HPDE6-E6E7 (cell line): ENCODE measurements at regions not wholly inside any gene's neighbourhood (a gene's known extent, or its start where the extent isn't known, plus 50 kb on each side); places are given as distances from the start of the nearest gene placed in this dataset.
"Not testable (repeated sequence)": the region's sequence is repeated elsewhere in the genome, so short reads cannot be mapped to it uniquely, and the experiment has no call there.

ENCODE experiments used
- DNase-seq: peaks from one replicate; pipeline ENCODE4 v3.0.0; 2011; ENCODE audit warnings: missing footprints; ENCODE audit errors: extremely low spot score

DNA sequence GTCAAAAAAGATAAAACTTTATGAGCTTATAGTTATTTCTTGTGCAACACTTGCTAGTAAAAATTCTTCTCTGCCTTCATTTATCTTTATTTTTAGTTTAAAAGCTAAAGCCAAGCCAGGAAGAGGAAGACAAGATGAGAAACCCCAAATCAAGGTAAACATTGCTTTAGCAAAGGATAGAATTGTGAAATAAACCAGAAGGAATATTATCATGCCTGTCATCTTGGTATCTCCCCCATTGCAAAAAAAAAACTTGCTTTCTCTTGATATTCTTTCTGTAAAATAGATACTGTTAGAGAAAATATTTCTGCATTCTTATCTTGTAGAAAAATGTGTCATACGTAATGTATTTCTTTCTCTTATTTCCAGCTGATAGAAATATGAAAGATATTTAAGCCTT, 432.8 kb downstream of the GJA1 start:
- DNase-seq, result no peak

DNA sequence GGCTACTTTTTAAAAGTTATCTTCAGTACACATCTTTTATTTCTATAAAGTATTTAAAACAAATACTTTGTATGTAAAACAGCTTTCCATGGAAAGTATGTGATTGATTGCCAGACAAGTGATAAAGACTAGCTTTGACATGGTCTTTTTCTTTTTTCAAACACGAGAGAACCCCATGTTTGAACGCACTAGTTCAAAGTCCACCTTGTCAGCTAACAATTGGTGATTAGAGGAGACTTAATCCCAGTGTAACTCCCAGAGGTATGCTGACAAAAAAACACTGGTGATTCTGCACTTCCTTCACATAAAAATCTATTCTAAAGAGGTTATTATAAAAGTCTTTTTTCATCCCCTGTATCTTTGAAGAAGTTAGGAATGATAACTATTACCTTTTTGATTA, 438.1 kb downstream of the GJA1 start:
- DNase-seq, result no peak

DNA sequence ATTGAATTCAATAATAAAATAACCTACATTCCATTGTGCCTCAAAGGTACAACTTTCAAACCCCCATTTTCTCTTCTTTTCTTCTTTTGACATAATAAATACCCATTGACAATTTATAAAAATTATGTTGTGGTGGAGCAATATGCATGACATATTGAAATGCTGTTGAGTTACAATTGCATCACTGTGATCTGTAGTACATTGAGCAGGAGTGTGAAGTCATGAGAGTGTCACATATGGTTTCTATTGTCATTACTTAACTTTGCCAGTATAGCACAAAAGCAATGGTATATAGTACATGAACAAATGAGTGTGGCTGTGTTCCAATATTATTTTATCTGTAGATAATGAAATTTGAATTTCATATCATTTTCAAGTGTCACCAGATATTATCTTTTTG, 441.3 kb downstream of the GJA1 start:
- no peak for DNase-seq

DNA sequence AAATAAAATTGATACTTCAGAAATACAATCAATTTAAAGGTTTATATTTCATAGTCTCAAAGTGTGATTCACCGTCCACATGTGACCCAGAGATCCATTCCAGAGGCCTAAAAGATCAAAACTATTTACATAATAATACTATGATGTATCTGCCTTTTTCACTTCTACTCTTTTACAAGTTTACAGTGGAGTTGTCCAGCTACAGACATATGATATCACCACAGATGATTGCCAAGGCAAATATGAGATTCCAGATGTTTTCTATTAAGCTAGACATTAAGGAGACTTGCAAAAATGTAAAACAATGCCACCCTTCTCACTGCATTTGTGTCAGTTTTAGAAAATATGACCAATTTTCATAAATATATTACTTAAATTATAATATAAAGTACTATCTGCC, 443.7 kb downstream of the GJA1 start:
- no peak for DNase-seq

DNA sequence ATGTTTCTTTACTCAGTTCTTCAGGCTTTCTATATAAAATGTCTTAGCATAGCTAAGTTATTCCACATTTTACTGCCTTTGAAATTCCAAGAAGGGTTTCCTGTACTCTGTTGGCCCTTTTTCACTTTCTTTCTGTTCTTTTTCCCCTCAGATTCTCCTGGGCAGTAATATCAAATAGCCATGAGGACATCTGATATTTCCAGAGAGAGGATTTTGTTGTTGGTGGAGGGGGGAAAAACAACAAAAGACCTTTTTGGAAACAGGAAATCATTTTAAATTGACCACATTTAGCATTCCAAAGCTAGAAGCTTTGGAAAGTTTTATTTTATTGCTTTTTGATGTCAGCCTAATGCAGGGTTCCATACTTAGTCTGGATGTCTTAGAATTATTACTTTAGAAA, 445.4 kb downstream of the GJA1 start:
- DNase-seq, result no peak

DNA sequence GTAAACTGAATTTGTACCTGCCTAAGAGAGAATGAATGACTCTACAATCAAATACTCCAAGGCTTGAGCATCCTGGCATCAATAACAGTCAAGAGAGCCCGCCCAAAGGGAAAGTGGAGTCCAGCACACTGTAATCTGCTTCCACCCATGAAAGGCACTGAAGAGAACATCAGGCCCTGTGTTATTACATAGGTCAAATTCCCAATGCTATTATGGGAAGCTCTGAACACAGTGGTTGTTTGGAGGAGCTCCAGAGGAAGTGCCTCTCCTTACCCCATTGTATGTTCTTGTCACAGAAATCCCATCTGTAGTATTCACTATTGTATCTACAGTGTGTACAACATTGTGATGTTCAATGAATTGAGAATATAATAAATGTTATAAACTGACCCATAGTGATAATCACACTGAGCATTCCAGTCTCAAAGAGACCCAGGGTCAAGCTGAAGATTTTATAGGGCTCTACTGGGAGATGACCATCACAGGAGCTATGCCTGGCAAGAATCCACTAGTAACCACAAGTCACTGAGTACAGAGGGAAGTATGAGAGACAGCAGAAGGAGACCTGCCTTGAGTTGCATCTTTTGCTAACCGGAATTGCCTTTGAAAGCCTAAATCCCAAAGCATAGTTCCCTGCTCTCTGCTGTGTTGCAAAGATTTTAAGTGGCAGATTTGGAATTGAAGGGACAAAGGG, 446.7 kb downstream of the GJA1 start:
- no peak for DNase-seq

DNA sequence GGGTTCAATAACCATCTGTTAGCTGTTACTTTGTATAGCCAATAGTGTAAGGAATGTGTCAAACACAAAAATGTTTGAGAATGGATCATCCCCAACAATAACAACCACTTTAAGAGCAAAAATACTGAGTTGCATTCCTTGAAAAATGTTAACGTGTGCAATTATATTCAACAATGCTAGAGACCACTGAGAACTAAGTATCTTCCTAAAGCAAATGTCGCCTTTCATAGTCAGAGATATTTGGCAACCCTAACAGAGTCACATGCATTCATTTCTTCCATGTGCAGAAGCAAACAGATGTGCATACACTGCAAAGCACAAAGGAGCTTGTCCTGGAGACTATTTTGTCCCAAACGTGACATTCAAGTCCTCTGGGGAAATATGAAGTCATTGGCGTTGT, 448.6 kb downstream of the GJA1 start:
- no peak for DNase-seq

DNA sequence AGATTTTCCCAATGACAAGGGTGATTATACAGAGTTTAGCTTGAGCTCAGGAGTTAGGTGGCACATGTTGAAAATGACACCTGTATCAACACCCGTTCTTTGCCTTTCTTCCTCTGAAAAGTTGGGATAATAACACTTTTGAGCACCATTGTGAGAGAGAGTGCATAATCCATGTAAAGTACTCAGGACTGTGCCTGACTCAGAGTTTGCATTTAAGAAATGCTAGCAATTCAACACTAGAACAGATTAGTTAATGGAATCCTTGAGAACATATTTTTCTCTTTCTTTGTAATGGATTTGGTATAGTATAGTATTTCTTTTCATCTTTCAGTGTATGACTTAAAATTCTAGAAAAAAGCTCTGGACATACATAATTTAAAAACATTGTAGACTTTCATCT, 449.2 kb downstream of the GJA1 start:
- DNase-seq, result no peak

DNA sequence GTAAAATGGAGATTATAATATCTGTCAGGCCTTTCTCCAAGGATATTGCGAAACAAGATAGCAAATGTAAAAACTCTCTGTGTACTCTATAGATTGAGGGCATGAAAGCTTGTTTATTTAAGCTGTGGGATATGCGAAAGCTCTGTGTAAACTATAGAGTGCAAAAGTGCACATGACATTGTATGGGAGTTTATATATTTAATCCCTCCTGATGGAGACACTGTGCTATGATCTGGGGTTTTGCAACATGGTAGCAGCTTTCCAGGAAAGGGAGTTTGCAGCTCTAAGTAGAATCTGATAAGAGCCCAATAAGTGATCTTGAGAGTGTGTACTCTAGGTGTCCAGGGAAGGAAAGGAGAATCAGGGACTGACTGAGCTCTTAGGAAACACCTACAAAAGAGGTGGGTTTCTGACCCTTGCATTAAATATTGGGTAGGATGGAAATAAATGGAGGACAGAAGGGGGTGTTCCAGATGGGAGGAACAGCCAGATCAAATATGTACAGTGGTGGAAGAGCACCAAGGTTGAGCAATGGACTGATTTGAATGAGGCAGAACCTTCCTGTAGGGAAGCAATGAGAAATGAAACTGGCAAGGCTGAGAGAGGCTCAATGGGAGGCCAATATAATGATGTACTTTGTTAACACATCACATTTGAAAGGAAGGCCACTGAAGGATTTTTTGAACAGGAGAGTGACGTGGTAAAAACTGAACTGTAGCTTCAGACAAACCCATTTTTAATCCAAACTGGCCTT, 450.1 kb downstream of the GJA1 start:
- DNase-seq, result no peak

DNA sequence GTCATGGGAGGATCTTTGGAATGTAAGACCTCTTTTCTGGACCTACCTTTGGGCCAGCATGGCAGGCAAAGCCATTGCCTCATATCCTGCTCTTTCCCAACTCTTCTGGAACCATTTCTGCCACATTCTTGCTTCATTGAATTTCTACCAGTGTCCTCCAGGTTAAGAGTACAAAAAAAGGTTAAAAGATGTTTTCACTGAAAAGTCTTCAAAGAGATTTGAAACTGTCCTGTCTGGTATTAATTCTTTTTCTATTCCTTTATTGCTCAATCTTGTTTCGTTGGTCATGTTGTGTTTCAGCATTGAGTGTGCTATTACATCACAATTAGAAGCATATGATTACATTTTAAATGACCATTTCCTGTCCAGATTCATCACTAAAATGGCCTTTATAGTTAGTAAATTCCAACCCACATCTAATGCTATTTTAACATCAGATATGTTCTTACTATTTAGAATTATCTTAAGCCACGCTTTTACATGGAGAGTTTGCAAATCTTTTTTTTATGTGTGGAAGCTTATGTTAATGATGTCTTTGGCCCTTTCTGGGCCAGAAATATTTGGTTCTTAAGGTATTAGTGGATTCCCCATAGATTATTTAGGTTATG, 450.9 kb downstream of the GJA1 start:
- DNase-seq, result no peak

DNA sequence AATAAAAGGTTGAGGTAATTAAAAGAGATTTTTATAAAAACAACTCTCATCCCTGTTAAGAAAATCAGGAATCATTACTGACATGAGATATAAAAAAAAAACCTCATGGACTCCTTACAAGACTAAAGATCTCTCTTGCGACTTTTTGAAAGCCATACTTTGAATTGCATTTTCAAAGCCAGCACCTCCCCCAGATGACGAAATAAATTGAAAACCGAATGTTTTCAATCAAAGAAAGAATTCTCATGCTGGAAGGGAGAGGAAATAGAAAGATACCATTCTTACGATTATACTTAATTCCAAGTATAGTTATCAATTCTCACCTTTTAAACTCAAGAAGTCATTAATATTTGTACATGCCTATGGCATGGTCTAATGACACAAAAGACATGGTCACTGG, 452.3 kb downstream of the GJA1 start:
- no peak for DNase-seq

DNA sequence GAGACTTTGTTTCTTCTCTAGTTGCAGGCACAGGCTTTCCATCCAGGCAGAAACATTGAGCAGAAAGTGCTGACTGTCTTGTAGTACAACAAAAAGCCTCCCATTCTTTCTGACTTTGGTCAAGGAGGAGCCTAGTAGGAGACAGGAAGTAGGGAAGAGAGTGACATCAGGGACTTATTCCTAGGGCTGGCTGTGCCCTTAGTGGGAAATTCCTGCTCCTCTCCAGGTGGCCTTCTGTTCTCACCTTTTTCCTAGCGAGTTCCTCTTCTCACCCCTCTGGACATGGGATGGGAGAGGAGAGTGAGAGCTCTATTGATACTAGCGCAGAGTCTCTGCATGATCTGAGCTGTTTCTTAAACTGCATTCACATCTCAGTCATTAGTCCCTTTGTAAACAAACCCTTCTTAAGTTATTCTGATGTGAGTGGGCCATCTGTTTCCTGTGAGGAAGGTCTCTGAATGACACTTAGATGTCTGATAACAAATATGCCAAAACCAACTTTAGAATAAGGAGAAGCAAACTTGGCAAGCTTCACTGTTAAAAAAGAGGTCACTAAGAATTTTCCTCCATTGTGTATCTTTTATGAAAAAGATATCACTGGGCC, 455.0 kb downstream of the GJA1 start:
- DNase-seq, result no peak

DNA sequence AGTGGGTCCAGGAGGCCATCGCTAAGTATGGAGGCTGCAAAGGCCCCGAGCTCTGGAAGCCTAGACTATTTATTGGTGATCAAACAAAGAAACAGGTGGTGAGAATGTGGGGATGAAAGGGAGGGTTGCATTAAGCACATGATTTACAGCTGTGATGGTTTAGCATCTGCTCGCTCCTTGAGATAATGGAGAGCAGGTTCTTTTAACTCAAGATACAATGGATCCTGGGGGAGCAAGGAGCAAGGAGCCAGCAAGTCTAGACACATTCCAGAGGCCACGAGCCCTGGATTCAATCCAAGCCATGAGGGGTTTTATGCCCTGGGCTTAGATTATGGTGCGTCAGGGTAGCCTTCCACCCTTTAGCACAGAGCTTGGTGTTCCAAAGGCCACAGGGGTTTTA, 460.3 kb downstream of the GJA1 start:
- not testable (repeated sequence) for DNase-seq

DNA sequence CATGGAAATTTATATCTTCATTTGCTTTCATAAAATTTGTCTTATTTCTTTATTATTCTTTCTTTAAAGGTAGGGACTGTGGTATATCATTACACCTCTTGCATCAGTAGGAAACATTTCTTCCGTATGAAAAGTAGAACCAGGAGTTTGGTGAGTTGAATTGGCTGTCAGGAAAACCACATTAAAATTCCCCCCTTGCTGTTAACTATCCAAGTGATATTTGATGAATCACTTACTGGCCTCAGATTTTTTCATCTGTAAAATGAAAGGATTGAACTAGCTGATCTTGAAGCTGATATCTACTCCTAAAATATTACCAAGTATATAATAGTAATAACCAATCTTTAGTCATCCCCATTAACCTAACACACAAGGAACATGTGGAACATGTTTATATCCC, 460.9 kb downstream of the GJA1 start:
- DNase-seq, result no peak

DNA sequence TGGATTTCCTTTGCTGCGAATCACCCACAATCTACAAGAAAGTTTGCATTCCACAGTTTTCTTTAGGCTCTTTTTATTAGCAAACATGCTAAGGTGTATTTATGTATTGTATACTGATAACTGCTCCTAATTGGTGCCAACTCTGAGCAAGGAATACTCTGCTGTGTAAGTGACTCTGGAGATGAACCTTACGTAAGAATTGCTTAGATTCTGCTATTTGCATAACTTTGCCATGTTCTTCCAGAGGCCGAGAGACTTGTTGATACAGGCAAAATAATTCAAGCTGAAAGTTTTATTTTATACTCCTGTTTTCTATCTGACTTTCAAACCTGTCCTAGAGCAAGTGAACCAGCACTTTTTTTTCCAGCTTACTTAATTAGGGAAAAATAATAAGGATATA, 461.3 kb downstream of the GJA1 start:
- DNase-seq, result no peak

DNA sequence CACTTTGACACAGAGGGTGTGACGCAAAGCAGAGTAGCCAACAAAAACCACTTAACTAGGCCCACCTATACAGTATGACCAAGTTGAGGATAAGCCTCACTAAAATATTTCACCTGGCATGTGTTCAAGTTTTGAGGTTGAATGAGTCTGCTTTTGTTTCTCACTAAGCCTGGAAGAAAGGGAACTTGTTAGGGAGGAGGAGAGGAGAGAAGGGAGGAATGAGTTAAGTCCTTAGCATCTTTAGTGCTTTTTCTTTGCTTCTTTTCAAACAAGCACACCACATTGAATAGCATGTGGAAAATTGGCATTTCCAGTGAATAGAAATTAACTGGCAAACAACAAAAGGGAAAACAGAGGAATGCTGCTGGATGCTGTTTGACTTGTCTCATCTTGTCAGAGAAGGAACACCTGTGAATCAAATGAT, 461.9 kb downstream of the GJA1 start:
- no peak for DNase-seq

DNA sequence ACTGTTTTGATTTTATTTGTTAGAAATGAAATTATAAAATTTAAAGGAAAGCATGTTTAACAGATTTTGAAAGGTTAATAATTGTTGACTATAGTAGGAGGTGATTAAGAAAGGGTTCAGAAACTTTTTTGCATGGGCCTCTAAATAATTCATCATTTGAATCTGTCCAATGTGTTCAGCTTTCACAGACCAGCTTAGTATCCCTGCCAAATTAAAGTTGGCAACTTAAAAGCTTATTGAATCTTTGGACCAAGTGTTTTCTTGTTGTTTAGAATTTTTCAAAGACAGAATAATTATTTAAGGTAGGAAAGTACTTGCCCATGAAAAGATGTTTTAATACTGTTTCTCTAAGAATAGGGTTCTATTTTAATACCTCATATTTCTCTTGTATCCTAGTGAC, 466.0 kb downstream of the GJA1 start:
- DNase-seq, result no peak

DNA sequence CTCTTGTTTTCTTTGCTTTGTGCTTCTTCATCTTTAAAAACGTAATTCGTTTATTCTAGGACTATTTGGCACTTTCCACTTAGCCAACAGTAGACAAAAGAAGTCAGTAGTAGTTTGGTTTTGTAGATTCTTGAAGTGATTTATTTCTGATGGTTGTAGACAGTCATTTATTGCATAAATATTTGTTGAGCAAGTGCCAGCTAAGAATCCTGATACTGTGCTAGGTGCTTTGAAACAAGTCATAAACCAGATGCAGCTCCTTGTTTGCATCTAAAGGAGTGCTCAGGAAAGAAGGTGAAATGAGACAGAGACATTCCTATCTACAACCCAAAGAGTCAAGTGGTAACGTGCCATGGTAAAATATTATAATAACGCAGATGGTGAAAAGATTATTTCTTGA, 469.1 kb downstream of the GJA1 start:
- DNase-seq, result no peak

DNA sequence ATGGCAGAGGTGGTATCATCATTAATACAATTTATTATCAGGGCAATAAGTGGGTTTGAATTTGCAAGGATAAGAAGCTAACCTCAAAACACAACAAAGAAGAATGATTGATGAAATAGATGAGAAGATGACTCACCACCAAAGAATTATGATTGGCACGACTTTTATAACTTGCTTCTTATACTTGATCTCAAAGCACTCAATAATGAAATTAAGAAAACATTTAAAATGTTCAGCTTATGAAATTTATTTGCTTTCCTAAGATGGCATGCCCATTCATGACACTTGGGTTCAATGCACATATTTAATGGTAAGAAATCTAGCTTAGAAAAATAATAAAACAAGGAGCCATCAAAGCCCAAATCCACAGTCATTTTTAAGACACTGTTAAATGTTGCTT, 477.5 kb downstream of the GJA1 start:
- no peak for DNase-seq

DNA sequence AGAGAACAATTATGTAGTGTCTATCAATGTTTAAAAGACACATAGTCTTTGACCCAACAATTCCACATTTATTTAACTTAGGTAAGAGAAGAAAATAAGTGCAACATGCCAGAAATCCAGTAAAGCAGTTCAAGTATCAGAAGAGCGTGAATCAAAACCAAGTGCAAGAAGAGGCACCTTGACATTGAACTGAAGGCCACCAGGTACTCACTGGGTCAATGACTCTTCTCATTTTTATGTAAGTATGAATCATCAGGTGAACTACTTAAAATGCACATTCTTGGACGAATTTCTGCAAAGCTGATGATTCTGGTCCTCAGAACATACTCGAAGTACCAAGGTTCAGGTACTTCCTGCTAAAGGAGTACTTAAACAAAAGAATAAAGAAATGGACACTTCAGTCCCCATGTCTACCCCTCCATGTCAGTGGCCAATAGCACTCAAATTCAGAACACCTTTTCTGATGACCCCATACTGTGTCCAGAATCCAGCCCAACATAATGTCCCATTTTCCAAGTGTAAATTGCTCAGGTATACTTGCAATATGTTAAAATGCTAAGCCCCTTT, 481.9 kb downstream of the GJA1 start:
- DNase-seq, result no peak

DNA sequence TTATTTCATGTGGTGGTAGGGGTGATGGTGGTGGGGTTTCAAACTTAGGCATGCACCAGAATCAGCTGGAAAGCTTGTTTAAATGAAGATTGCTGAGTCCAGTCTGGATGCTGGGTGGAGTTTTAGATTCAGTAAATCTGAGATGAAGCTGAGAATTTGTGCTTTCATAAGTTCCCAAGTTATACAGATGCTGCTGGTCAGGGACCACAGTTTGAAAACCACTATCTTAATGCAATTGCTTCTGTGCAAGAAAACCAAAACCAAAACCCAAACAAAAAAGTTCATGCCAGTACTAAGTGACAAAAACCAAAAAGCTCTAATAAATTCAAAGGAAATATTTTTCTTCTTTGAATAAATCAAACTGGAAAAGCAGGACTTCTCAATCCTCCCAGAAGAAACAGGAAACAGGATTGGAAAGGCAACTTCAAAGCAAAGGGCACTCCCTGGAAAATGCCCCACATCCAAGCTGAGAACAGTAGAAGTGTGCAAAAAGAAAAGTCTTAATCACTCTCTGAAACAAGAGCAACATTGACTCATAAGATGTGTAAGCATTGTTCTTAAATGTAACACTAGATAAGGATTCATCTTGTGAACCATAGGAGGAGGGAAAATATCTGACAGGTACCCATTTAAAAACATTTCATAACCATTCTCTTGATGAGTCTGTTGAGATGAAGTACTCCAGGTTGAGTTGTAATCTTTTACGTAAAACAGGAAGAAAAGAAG, 481.5 kb upstream of the HSF2 start:
- peak; percentile 25 for DNase-seq

DNA sequence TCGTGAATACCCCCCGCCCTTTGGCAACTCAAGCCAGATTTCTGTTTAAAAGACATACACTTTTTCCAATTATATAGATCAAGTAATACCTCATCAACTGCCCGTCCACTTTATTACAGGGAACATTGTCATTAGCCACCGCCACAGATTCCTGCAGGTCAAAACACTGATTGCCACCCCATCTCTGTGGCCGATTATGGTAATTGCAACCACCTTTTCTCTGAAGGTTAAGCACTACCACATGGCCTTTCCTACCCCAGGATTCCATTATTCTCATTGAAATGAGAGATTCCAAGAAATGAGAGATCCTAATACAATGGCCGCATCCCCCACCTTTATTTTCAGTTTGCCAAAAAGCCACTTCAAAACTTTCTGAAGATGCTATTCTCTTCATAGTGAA, 478.8 kb upstream of the HSF2 start:
- DNase-seq, result no peak
